ENCODE measurements at regions not wholly inside any gene's neighbourhood (a gene's known extent, or its start where the extent isn't known, plus 50 kb on each side); places are given as distances from the start of the nearest gene placed in this dataset.

GRCh38 chr21:14711287-14711686 is 165.2 kb upstream of the SAMSN1 start:
- H3K4me3 ChIP-seq (replicated peaks in 1 of 4; ENCODE audit: control extremely low read depth in 1 of 4, insufficient read depth in 1 of 4, low read depth in 3 of 4, low read length in 4 of 4), result no peak overlapping the region
- no peaks in the 10 kb centered on the region for H3K9me3 ChIP-seq (ENCODE audit: control insufficient read depth, insufficient read depth, low read depth, low read length)
- no peak for DNase-seq (ENCODE audit: low read depth in 2 of 2)
- no peaks in the 10 kb centered on the region for H4K20me1 ChIP-seq (ENCODE audit: control insufficient read depth, extremely low read depth, insufficient read depth, low read length)
- no peak overlapping the region for H3K9ac ChIP-seq (ENCODE audit: insufficient read depth, low read length)
- H3K4me1 ChIP-seq (ENCODE audit: control insufficient read depth, extremely low read depth, insufficient read depth, low read length), result no peaks in the 10 kb centered on the region
- no peaks in the 10 kb centered on the region for H3K36me3 ChIP-seq (ENCODE audit: control insufficient read depth, insufficient read depth, low read length)
- no peaks in the 10 kb centered on the region for H3K27me3 ChIP-seq (ENCODE audit: control insufficient read depth, insufficient read depth, low read length)
- TF ChIP-seq CTCF (conservative IDR thresholded peaks at IDR 0.05 in 1 of 2, IDR thresholded peaks at IDR 0.05 in 1 of 2; ENCODE audit: low read depth in 1 of 2, low read length in 2 of 2) (no peak), EZH2 (IDR thresholded peaks at IDR 0.05; ENCODE audit: low read length, missing control alignments) (no peak)
- no peak overlapping the region for H3K4me2 ChIP-seq (ENCODE audit: extremely low read depth, insufficient read depth, low read length)
- H2AFZ ChIP-seq (ENCODE audit: low read length), result no peak overlapping the region
- no peaks in the 10 kb centered on the region for H3K79me2 ChIP-seq (ENCODE audit: control insufficient read depth, insufficient read depth, low read length)
- H3K27ac ChIP-seq (ENCODE audit: insufficient read depth, low read length), result no peak overlapping the region

- Histone ChIP-seq H3K4me2 (ENCODE audit: extremely low read depth, insufficient read depth, low read length) (no peak overlapping the region), H2AFZ (ENCODE audit: low read length) (no peak overlapping the region), H3K4me1 (ENCODE audit: control insufficient read depth, extremely low read depth, insufficient read depth, low read length) (no peaks in the 10 kb centered on the region), H3K79me2 (ENCODE audit: control insufficient read depth, insufficient read depth, low read length) (no peaks in the 10 kb centered on the region), H3K9me3 (ENCODE audit: control insufficient read depth, insufficient read depth, low read depth, low read length) (no peaks in the 10 kb centered on the region), H3K36me3 (ENCODE audit: control insufficient read depth, insufficient read depth, low read length) (no peaks in the 10 kb centered on the region), H3K9ac (ENCODE audit: insufficient read depth, low read length) (no peak overlapping the region), H3K4me3 (replicated peaks in 1 of 4; ENCODE audit: control extremely low read depth in 1 of 4, insufficient read depth in 1 of 4, low read depth in 3 of 4, low read length in 4 of 4) (no peak overlapping the region), H4K20me1 (ENCODE audit: control insufficient read depth, extremely low read depth, insufficient read depth, low read length) (no peaks in the 10 kb centered on the region), H3K27ac (ENCODE audit: insufficient read depth, low read length) (no peak overlapping the region), H3K27me3 (ENCODE audit: control insufficient read depth, insufficient read depth, low read length) (no peaks in the 10 kb centered on the region)
- no peak for DNase-seq (ENCODE audit: low read depth in 2 of 2)
- TF ChIP-seq CTCF (conservative IDR thresholded peaks at IDR 0.05 in 1 of 2, IDR thresholded peaks at IDR 0.05 in 1 of 2; ENCODE audit: low read depth in 1 of 2, low read length in 2 of 2) (no peak), EZH2 (IDR thresholded peaks at IDR 0.05; ENCODE audit: low read length, missing control alignments) (no peak)
Measured at GRCh38 chr21:14707511-14708020, 161.5 kb upstream of the SAMSN1 start.

- Histone ChIP-seq H3K9ac (ENCODE audit: insufficient read depth, low read length) (no peak overlapping the region), H3K9me3 (ENCODE audit: control insufficient read depth, insufficient read depth, low read depth, low read length) (no peaks in the 10 kb centered on the region), H3K27ac (ENCODE audit: insufficient read depth, low read length) (no peak overlapping the region), H3K4me3 (replicated peaks in 1 of 4; ENCODE audit: control extremely low read depth in 1 of 4, insufficient read depth in 1 of 4, low read depth in 3 of 4, low read length in 4 of 4) (no peak overlapping the region), H3K4me1 (ENCODE audit: control insufficient read depth, extremely low read depth, insufficient read depth, low read length) (no peaks in the 10 kb centered on the region), H3K4me2 (ENCODE audit: extremely low read depth, insufficient read depth, low read length) (no peak overlapping the region), H3K79me2 (ENCODE audit: control insufficient read depth, insufficient read depth, low read length) (no peaks in the 10 kb centered on the region), H2AFZ (ENCODE audit: low read length) (no peak overlapping the region), H3K27me3 (ENCODE audit: control insufficient read depth, insufficient read depth, low read length) (no peaks in the 10 kb centered on the region), H3K36me3 (ENCODE audit: control insufficient read depth, insufficient read depth, low read length) (no peaks in the 10 kb centered on the region), H4K20me1 (ENCODE audit: control insufficient read depth, extremely low read depth, insufficient read depth, low read length) (no peaks in the 10 kb centered on the region)
- no peak for TF ChIP-seq CTCF (conservative IDR thresholded peaks at IDR 0.05 in 1 of 2, IDR thresholded peaks at IDR 0.05 in 1 of 2; ENCODE audit: low read depth in 1 of 2, low read length in 2 of 2)
- TF ChIP-seq EZH2 (IDR thresholded peaks at IDR 0.05; ENCODE audit: low read length, missing control alignments), result no peak
- DNase-seq (ENCODE audit: low read depth in 2 of 2), result no peak
Measured at GRCh38 chr21:14706712-14707510, 160.8 kb upstream of the SAMSN1 start.

Data from fibroblast of lung (primary cell).